A673 (cell line): ENCODE measurements at regions not wholly inside any gene's neighbourhood (a gene's known extent, or its start where the extent isn't known, plus 50 kb on each side); places are given as distances from the start of the nearest gene placed in this dataset.

Experiments used
- BruUV-seq: library from RNA; stranded (reverse); fragments of 400-500 nt; replicated peaks from 2 replicates; lab custom pipeline; 2021; lab: Mats Ljungman, UMichigan
- CTCF ChIA-PET: fragments of 300-600 bp; sonication (Branson Sonifier 250); formaldehyde crosslinking; loops from one replicate; lab custom pipeline; 2022; ENCODE audit warnings: antibody characterized with exemption; lab: Charles Lee
- POLR2A ChIA-PET: fragments of 300-600 bp; sonication (Branson Sonifier 250); formaldehyde crosslinking; loops from one replicate; lab custom pipeline; 2022; ENCODE audit warnings: antibody characterized with exemption; ENCODE audit not compliant: low non-redundant PET; lab: Charles Lee
- DNase-seq: peaks from one replicate; pipeline ENCODE4 v3.0.0-alpha.2; 2015; ENCODE audit warnings: low spot score
- H3K27ac ChIP-seq: fragments of 200-600 bp; sonication (generic); 2 replicates; pipeline ENCODE4 v1.5.1; 2016; ENCODE audit warnings: mixed run types, low read depth, mild to moderate bottlenecking, mixed read lengths, antibody characterized with exemption, low read length; ENCODE audit not compliant: poor library complexity, severe bottlenecking
- H3K27me3 ChIP-seq: fragments of 200-600 bp; sonication (generic); replicated peaks from 2 replicates; pipeline ENCODE4 v1.6.1; 2017; ENCODE audit warnings: mixed run types, low read depth, mild to moderate bottlenecking, mixed read lengths, antibody characterized with exemption, low read length; ENCODE audit not compliant: insufficient read depth, poor library complexity
- H3K36me3 ChIP-seq: fragments of 200-600 bp; sonication (generic); 2 replicates; pipeline ENCODE4 v1.6.1; 2016; ENCODE audit warnings: mixed run types, mild to moderate bottlenecking, mixed read lengths, antibody characterized with exemption, low read length; ENCODE audit not compliant: insufficient read depth, poor library complexity, severe bottlenecking
- H3K4me1 ChIP-seq: fragments of 200-600 bp; sonication (generic); 2 replicates; pipeline ENCODE4 v1.6.1; 2017; ENCODE audit warnings: mixed run types, mild to moderate bottlenecking, mixed read lengths, antibody characterized with exemption, low read length; ENCODE audit not compliant: insufficient read depth, poor library complexity, severe bottlenecking
- H3K4me3 ChIP-seq: fragments of 200-600 bp; sonication (generic); 2 replicates; pipeline ENCODE4 v1.5.1; 2016; ENCODE audit warnings: low read depth, mixed run types, mild to moderate bottlenecking, mixed read lengths, low read length; ENCODE audit not compliant: poor library complexity, severe bottlenecking
- H3K9me3 ChIP-seq: fragments of 200-600 bp; sonication (generic); 2 replicates; pipeline ENCODE4 v1.6.1; 2016; ENCODE audit warnings: mixed run types, low read depth, mild to moderate bottlenecking, mixed read lengths, antibody characterized with exemption, low read length; ENCODE audit not compliant: poor library complexity, severe bottlenecking
- CTCF ChIP-seq: fragments of 300-800, 200-600 bp; sonication (generic); conservative IDR thresholded peaks from 2 replicates; pipeline ENCODE4 v1.5.1; 2017; ENCODE audit warnings: low read depth, mild to moderate bottlenecking, antibody characterized with exemption, low read length, moderate library complexity, mixed read lengths
- EZH2 ChIP-seq: fragments of 200-600 bp; sonication (generic); IDR thresholded peaks from 2 replicates; pipeline ENCODE4 v1.6.1; 2017; ENCODE audit warnings: borderline replicate concordance, low read depth, mild to moderate bottlenecking, mixed read lengths, antibody characterized with exemption, low read length; ENCODE audit not compliant: poor library complexity, severe bottlenecking
- intact Hi-C: fragments of 100-400 bp; cut with micrococcal nuclease; formaldehyde crosslinking; loops from one replicate; pipeline ENCODE4 v1.10.0; 2022; ENCODE audit not compliant: unreplicated experiment

- Histone ChIP-seq H3K36me3 (no peaks in the 10 kb centered on the region), H3K4me3 (no peak overlapping the region), H3K4me1 (peaks cover 19% of the 10 kb centered on the region), H3K27me3 (no peaks in the 10 kb centered on the region), H3K9me3 (no peaks in the 10 kb centered on the region), H3K27ac (no peak overlapping the region)
- ChIA-PET POLR2A (no interaction called here), CTCF (no interaction called here)
- no TSS peak for BruUV-seq
- intact Hi-C loops, result no loop called here
- TF ChIP-seq CTCF (no peak), EZH2 (no peak)
- DNase-seq, result no peak
Measured at GRCh38 chr3:27022096-27022761, 347.0 kb downstream of the NEK10 start.

GRCh38 chr3:27024493-27024892 lies 344.7 kb downstream of the NEK10 start:
- DNase-seq, result no peak
- intact Hi-C loops, result loop anchor here (2.0 kb wide), 1 partner anchor 40 kb away; no protein-coding TSS in a partner anchor
- Histone ChIP-seq H3K27me3 (no peaks in the 10 kb centered on the region), H3K4me3 (no peak overlapping the region), H3K36me3 (no peaks in the 10 kb centered on the region), H3K27ac (no peak overlapping the region), H3K9me3 (no peaks in the 10 kb centered on the region), H3K4me1 (peaks cover 19% of the 10 kb centered on the region)
- no peak for TF ChIP-seq EZH2
- no peak for TF ChIP-seq CTCF
- ChIA-PET POLR2A (no interaction called here), CTCF (no interaction called here)
- BruUV-seq, result no TSS peak

GRCh38 chr3:27025718-27026117 lies 343.5 kb downstream of the NEK10 start:
- Histone ChIP-seq H3K4me3 (no peak overlapping the region), H3K27ac (peak overlapping the region; percentile 59), H3K4me1 (peaks cover 19% of the 10 kb centered on the region), H3K36me3 (no peaks in the 10 kb centered on the region), H3K27me3 (no peaks in the 10 kb centered on the region), H3K9me3 (no peaks in the 10 kb centered on the region)
- intact Hi-C loops, result loop anchor here (2.0 kb wide), 1 partner anchor 41 kb away; no protein-coding TSS in a partner anchor
- peak; percentile 93 for DNase-seq
- ChIA-PET POLR2A (no interaction called here), CTCF (no interaction called here)
- TF ChIP-seq EZH2 (no peak), CTCF (no peak)
- no TSS peak for BruUV-seq
